GM12875 (cell line): ENCODE measurements at regions not wholly inside any gene's neighbourhood (a gene's known extent, or its start where the extent isn't known, plus 50 kb on each side); places are given as distances from the start of the nearest gene placed in this dataset.

Experiments used
- H3K4me3 ChIP-seq: one replicate; pipeline ENCODE4 v1.5.1; 2011; ENCODE audit warnings: low read depth, low read length, control low read depth
- TF ChIP-seq, protein P1 (sequence below): IDR thresholded peaks from 2 replicates; pipeline ENCODE4 v1.5.1; 2011; ENCODE audit warnings: low read depth, mild to moderate bottlenecking, control low read depth, inconsistent platforms, low read length, moderate library complexity, borderline replicate concordance; ENCODE audit not compliant: insufficient read depth

- no peak overlapping the region for H3K4me3 ChIP-seq
- TF ChIP-seq, protein P1, sequence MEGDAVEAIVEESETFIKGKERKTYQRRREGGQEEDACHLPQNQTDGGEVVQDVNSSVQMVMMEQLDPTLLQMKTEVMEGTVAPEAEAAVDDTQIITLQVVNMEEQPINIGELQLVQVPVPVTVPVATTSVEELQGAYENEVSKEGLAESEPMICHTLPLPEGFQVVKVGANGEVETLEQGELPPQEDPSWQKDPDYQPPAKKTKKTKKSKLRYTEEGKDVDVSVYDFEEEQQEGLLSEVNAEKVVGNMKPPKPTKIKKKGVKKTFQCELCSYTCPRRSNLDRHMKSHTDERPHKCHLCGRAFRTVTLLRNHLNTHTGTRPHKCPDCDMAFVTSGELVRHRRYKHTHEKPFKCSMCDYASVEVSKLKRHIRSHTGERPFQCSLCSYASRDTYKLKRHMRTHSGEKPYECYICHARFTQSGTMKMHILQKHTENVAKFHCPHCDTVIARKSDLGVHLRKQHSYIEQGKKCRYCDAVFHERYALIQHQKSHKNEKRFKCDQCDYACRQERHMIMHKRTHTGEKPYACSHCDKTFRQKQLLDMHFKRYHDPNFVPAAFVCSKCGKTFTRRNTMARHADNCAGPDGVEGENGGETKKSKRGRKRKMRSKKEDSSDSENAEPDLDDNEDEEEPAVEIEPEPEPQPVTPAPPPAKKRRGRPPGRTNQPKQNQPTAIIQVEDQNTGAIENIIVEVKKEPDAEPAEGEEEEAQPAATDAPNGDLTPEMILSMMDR, result no peak
Observed at GRCh38 chr4:162921178-162921785, 245.4 kb downstream of the NAF1 start.

GRCh38 chr4:162920649-162921048 is 246.0 kb downstream of the NAF1 start:
- no peak overlapping the region for H3K4me3 ChIP-seq
- TF ChIP-seq, protein P1, result no peak

DNA sequence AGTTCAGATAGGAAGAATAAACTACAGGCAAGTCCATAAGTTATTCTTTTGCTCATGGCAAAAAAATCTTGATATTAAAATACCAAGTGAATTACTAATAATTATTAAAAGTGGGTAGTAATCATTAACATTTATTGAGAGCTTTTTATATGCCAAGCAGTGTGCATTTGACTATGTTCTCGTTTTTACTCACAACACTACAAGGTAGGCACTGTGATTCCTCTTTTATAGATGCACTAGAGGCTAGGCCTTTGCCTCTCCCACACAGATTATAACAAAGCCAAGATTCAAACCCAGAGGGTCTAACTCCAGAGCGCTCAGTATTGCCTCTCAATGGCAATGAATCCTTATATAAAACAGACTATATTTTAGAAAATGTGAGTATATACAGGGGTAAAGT is 254.2 kb downstream of the NAF1 start:
- no peak overlapping the region for H3K4me3 ChIP-seq
- TF ChIP-seq, protein P1, result no peak

DNA sequence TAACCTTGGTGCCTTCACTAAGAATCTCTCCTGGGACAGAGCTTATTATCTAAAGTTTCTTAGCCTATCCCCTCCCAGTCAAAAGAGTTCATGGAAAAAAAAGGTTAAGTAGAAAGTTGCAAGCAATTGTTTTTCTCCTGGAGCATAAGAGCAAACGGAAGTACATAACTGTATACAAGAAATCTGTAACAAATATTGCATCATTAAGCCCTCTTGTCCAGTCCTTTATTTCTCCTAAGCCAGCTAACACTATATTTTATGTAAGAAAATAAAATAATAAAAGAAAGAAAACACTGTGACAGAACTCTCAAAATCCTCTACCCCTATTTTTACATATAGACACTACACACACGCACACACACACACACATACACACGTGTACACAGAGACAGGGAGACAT is 255.3 kb downstream of the NAF1 start:
- TF ChIP-seq, protein P1, result no peak
- no peak overlapping the region for H3K4me3 ChIP-seq

DNA sequence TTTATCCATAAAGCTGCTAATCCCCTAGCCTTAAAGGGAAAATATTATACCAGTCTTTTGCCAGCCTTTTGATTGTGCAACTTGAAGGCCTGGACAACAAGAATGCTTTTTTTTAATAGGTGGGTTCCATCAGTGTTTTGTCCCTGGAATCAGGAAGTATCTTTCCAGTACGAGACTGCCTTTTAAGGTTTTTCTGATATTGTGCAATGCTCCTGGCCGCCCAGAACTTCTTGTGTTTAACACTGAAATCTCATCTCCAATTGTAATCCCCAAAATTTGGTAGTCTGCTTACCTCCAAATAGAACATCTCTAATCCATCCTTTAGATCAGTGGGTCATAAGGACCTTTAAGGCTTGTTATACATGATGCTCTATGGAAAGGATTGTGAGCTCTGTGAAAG is 256.7 kb downstream of the NAF1 start:
- no peak overlapping the region for H3K4me3 ChIP-seq
- TF ChIP-seq, protein P1, result no peak

DNA sequence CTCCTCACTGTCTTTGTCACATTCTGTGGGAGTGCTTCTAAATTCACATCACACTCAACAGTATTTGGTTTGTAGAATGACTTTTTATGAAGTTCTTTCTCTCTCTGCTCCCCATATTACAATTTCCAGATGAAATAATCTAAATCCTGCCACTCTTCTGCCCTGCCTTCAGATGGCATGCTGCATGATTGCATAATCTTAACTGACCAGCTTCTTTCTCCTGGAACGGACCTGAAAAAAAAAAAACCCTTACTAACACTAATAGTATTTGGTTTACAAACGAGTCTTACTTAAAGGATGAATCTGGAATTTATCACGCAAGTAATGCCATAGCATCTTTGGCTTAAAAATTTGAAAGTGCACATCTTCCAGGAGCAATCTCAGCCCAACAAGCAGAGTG is 272.3 kb downstream of the NAF1 start:
- TF ChIP-seq, protein P1, result no peak

More for the DNA sequence above, 272.3 kb downstream of the NAF1 start:
- no peak overlapping the region for H3K4me3 ChIP-seq
